IMR-90 (cell line): ENCODE measurements at regions not wholly inside any gene's neighbourhood (a gene's known extent, or its start where the extent isn't known, plus 50 kb on each side); places are given as distances from the start of the nearest gene placed in this dataset.

Experiments
- ATAC-seq: fragments of 200-7000 bp; cut with Tn5 transposase; 2 replicates; pipeline ENCODE4 v1.9.1; 2020; ENCODE audit warnings: low read depth, mild to moderate bottlenecking, moderate library complexity
- BruUV-seq: library from RNA; stranded (reverse); fragments of 400-500 nt; replicated peaks from 2 replicates; lab custom pipeline; 2021; lab: Mats Ljungman, UMichigan
- CTCF ChIA-PET: fragments of 300-600 bp; formaldehyde crosslinking; extraction: SDS; loops from one replicate; lab custom pipeline; 2021; ENCODE audit warnings: antibody characterized with exemption; lab: Yijun Ruan, JAX
- POLR2A ChIA-PET: fragments of 300-600 bp; sonication (Branson Sonifier 250); formaldehyde crosslinking; loops from one replicate; lab custom pipeline; 2022; ENCODE audit warnings: antibody characterized with exemption; ENCODE audit not compliant: unreplicated experiment; lab: Charles Lee
- DNase-seq: peaks from one replicate; pipeline ENCODE4 v3.0.0; 2013
- H2AFZ ChIP-seq: replicated peaks from 2 replicates; pipeline ENCODE3; 2013; ENCODE audit warnings: low read length, mild to moderate bottlenecking; ENCODE audit not compliant: poor library complexity
- H2AK5ac ChIP-seq: 2 replicates; pipeline ENCODE4 v1.6.1; 2013; ENCODE audit warnings: low read depth, low read length, inconsistent platforms
- H2AK9ac ChIP-seq: replicated peaks from 2 replicates; pipeline ENCODE3; 2013; ENCODE audit warnings: mild to moderate bottlenecking, low read depth, low read length, moderate library complexity; ENCODE audit not compliant: poor library complexity
- H2BK120ac ChIP-seq: 2 replicates; pipeline ENCODE4 v1.6.1; 2013; ENCODE audit warnings: low read depth, low read length, inconsistent platforms
- H2BK15ac ChIP-seq: 3 replicates; pipeline ENCODE4 v1.6.1; 2013; ENCODE audit warnings: low read depth, low read length, inconsistent platforms
- H2BK20ac ChIP-seq: 2 replicates; pipeline ENCODE4 v1.6.1; 2013; ENCODE audit warnings: low read depth, mild to moderate bottlenecking, inconsistent platforms, low read length, moderate library complexity
- H2BK5ac ChIP-seq: 2 replicates; pipeline ENCODE4 v1.6.1; 2013; ENCODE audit warnings: mild to moderate bottlenecking, low read depth, low read length, inconsistent platforms; ENCODE audit not compliant: poor library complexity, severe bottlenecking
- H3K14ac ChIP-seq: replicated peaks from 2 replicates; pipeline ENCODE4 v1.6.1; 2013; ENCODE audit warnings: low read depth, low read length, inconsistent platforms
- H3K18ac ChIP-seq: 2 replicates; pipeline ENCODE4 v1.6.1; 2013; ENCODE audit warnings: low read depth, low read length, control low read depth
- H3K23ac ChIP-seq: 2 replicates; pipeline ENCODE4 v1.6.1; 2013; ENCODE audit warnings: low read depth, low read length, inconsistent platforms
- H3K27ac ChIP-seq: 2 replicates; pipeline ENCODE4 v1.5.1; 2013; ENCODE audit warnings: mild to moderate bottlenecking, control low read depth, low read length; ENCODE audit not compliant: insufficient read depth
- H3K27me3 ChIP-seq: 2 replicates; pipeline ENCODE4 v1.6.1; 2013; ENCODE audit warnings: low read length; ENCODE audit not compliant: control insufficient read depth, insufficient read depth
- H3K36me3 ChIP-seq: 2 replicates; pipeline ENCODE4 v1.6.1; 2013; ENCODE audit warnings: low read length, mixed read lengths; ENCODE audit not compliant: control insufficient read depth, insufficient read depth
- H3K4ac ChIP-seq: 2 replicates; pipeline ENCODE4 v1.6.1; 2013; ENCODE audit warnings: low read depth, low read length, inconsistent platforms
- H3K4me1 ChIP-seq: 2 replicates; pipeline ENCODE4 v1.6.1; 2013; ENCODE audit warnings: low read length, mixed read lengths; ENCODE audit not compliant: control insufficient read depth, insufficient read depth
- H3K4me2 ChIP-seq: 2 replicates; pipeline ENCODE4 v1.6.1; 2013; ENCODE audit warnings: low read depth, mild to moderate bottlenecking, control low read depth, low read length, moderate library complexity
- H3K4me3 ChIP-seq: 2 replicates; pipeline ENCODE4 v1.5.1; 2013; ENCODE audit warnings: low read depth, mild to moderate bottlenecking, control low read depth, low read length, moderate library complexity; ENCODE audit not compliant: insufficient read depth
- H3K56ac ChIP-seq: 2 replicates; pipeline ENCODE4 v1.6.1; 2013; ENCODE audit warnings: low read length, inconsistent platforms; ENCODE audit not compliant: insufficient read depth; ENCODE audit errors: extremely low read depth
- H3K79me1 ChIP-seq, 2 experiments: 2 replicates each; pipeline ENCODE4 v1.6.1; 2013; ENCODE audit warnings: low read length in 2 of 2, inconsistent platforms in 1 of 2, low read depth in 1 of 2
- H3K9ac ChIP-seq: 2 replicates; pipeline ENCODE4 v1.6.1; 2013; ENCODE audit warnings: low read depth, low read length, control low read depth
- H3K9me1 ChIP-seq: 2 replicates; pipeline ENCODE4 v1.6.1; 2013; ENCODE audit warnings: low read length, inconsistent platforms; ENCODE audit not compliant: insufficient read depth
- H3K9me3 ChIP-seq: 2 replicates; pipeline ENCODE4 v1.6.1; 2013; ENCODE audit warnings: low read length; ENCODE audit not compliant: control insufficient read depth, insufficient read depth
- H4K20me1 ChIP-seq: 2 replicates; pipeline ENCODE4 v1.6.1; 2013; ENCODE audit warnings: low read length, inconsistent platforms; ENCODE audit not compliant: insufficient read depth
- H4K5ac ChIP-seq: 2 replicates; pipeline ENCODE4 v1.6.1; 2013; ENCODE audit warnings: mild to moderate bottlenecking, low read depth, low read length, control low read depth
- H4K8ac ChIP-seq, 2 experiments: 2 replicates each; pipeline ENCODE4 v1.6.1; 2013; ENCODE audit warnings: low read depth in 2 of 2, low read length in 2 of 2, control low read depth in 1 of 2, inconsistent platforms in 1 of 2
- H4K91ac ChIP-seq: 2 replicates; pipeline ENCODE4 v1.6.1; 2013; ENCODE audit warnings: low read depth, low read length, inconsistent platforms; ENCODE audit not compliant: insufficient read depth
- BHLHE40 ChIP-seq: fragments of 150-350 bp; IDR thresholded peaks from 2 replicates; pipeline ENCODE4 v1.6.1; 2016; ENCODE audit warnings: mild to moderate bottlenecking, low read depth, low read length
- ELK1 ChIP-seq: fragments of 150-350 bp; IDR thresholded peaks from 2 replicates; pipeline ENCODE4 v1.6.1; 2016; ENCODE audit warnings: low read depth, mild to moderate bottlenecking, low read length, moderate library complexity, borderline replicate concordance
- RFX5 ChIP-seq: IDR thresholded peaks from 2 replicates; pipeline ENCODE4 v1.8.0; 2012; ENCODE audit warnings: low read depth, mild to moderate bottlenecking, low read length, moderate library complexity
- USF2 ChIP-seq: fragments of 150-350 bp; IDR thresholded peaks from 2 replicates; pipeline ENCODE4 v1.6.1; 2017; ENCODE audit warnings: mild to moderate bottlenecking, antibody characterized with exemption, low read length, low read depth
- WGBS, 2 experiments: methylation state at CpG; one replicate each; pipeline versions ENCODE4 v1.1.5 to v1.1.7; 2013; ENCODE audit warnings: missing lambda C conversion rate in 2 of 2; ENCODE audit not compliant: insufficient read length in 1 of 2; ENCODE audit errors: extremely low coverage in 2 of 2; 5-methylcytosine and 5-hydroxymethylcytosine counted together
- dilution Hi-C: fragments of 300-500 bp; cut with HindIII; formaldehyde crosslinking; loops from one replicate; pipeline ENCODE4 v1.14.3; 2018; ENCODE audit warnings: low sequenced_read_pairs; ENCODE audit not compliant: unreplicated experiment
- in situ Hi-C: fragments of 300-500 bp; cut with MboI; formaldehyde crosslinking; loops from 3 replicates; pipeline ENCODE4 v1.14.3; 2019; ENCODE audit warnings: low sequenced_read_pairs, inconsistent platforms, mixed read lengths
- intact Hi-C: fragments of 100-400 bp; cut with micrococcal nuclease; formaldehyde crosslinking; loops from 2 replicates; pipeline ENCODE4 v1.10.0; 2022

GRCh38 chr9:82255481-82256176 is 267.1 kb downstream of the SPATA31D1 start:
- Histone ChIP-seq H4K5ac (no peak overlapping the region), H3K9ac (no peak overlapping the region), H4K8ac (no peak overlapping the region), H3K4me3 (no peak overlapping the region), H4K20me1 (no peaks in the 10 kb centered on the region), H2AK5ac (0 out of 2 replicates have a peak overlapping the region, but pooled peaks have one; percentile 17), H3K56ac (no peak overlapping the region), H3K36me3 (no peaks in the 10 kb centered on the region), H3K9me1 (peaks cover 3% of the 10 kb centered on the region; the same call in 1 of the 2 replicates), H2AK9ac (no peak overlapping the region), H3K14ac (no peak overlapping the region), H3K27me3 (no peaks in the 10 kb centered on the region), H3K23ac (no peak overlapping the region), H3K79me1 (no peaks in the 10 kb centered on the region), H2BK120ac (no peak overlapping the region), H3K4me1 (peaks cover 4% of the 10 kb centered on the region; the same call in 1 of the 2 replicates), H2BK20ac (0 out of 2 replicates have a peak overlapping the region, but pooled peaks have one; percentile 21), H2BK5ac (no peak overlapping the region), H2AFZ (no peak overlapping the region), H3K9me3 (no peaks in the 10 kb centered on the region), H3K27ac (no peak overlapping the region), H3K4me2 (no peak overlapping the region), H3K4ac (no peak overlapping the region), H2BK15ac (no peak overlapping the region), H3K18ac (no peak overlapping the region; the same call in 1 of the 2 replicates), H4K91ac (no peak overlapping the region)
- dilution Hi-C loops (no loop called here), in situ Hi-C loops (no loop called here), intact Hi-C loops (no loop called here)
- no CpG with 5 or more reads among the region's 10 CpGs for WGBS, 2 experiments
- no peak for TF ChIP-seq RFX5
- no peak for TF ChIP-seq BHLHE40
- no peak for TF ChIP-seq ELK1
- TF ChIP-seq USF2: no peak
- BruUV-seq: no TSS peak
- ChIA-PET CTCF (interaction anchor here (0.6 kb wide), 1 partner anchor 908 kb away, joined by 3 read pairs; no protein-coding TSS in a partner anchor), POLR2A (interaction anchor here (0.7 kb wide), 1 partner anchor 665 kb away, joined by 3 read pairs; no protein-coding TSS in a partner anchor)
- DNase-seq (no peak), ATAC-seq (no peak)
